ENCODE measurements at regions not wholly inside any gene's neighbourhood (a gene's known extent, or its start where the extent isn't known, plus 50 kb on each side); places are given as distances from the start of the nearest gene placed in this dataset.
A peak's percentile ranks its signal among the peaks of the same experiment; 100 is the strongest.

GRCh38 chr10:113443141-113443925, 109.5 kb upstream of the HABP2 start:
- FAIRE-seq = no peak

- FAIRE-seq = no peak
Measured at GRCh38 chr10:113444766-113445365, 108.0 kb upstream of the HABP2 start.

GRCh38 chr10:113445736-113446135, 107.1 kb upstream of the HABP2 start:
- FAIRE-seq = no peak

GRCh38 chr10:113446739-113447138, 106.1 kb upstream of the HABP2 start:
- no peak for FAIRE-seq

GRCh38 chr10:113447278-113447677, 105.6 kb upstream of the HABP2 start:
- no peak for FAIRE-seq

- FAIRE-seq = no peak
Measured at GRCh38 chr10:113449006-113449695, 103.7 kb upstream of the HABP2 start.

- no peak for FAIRE-seq
Measured at GRCh38 chr10:113450046-113450804, 102.6 kb upstream of the HABP2 start.

- no peak for FAIRE-seq
Measured at GRCh38 chr10:113450906-113451305, 101.9 kb upstream of the HABP2 start.

GRCh38 chr10:113452146-113452845, 100.6 kb upstream of the HABP2 start:
- FAIRE-seq = no peak

GRCh38 chr10:113453351-113453750, 99.5 kb upstream of the HABP2 start:
- no peak for FAIRE-seq

GRCh38 chr10:113454341-113455061, 98.4 kb upstream of the HABP2 start:
- FAIRE-seq = no peak

GRCh38 chr10:113455947-113456346, 96.9 kb upstream of the HABP2 start:
- no peak for FAIRE-seq

- FAIRE-seq = no peak
Measured at GRCh38 chr10:113456741-113457140, 96.1 kb upstream of the HABP2 start.

- no peak for FAIRE-seq
Measured at GRCh38 chr10:113457408-113457807, 95.4 kb upstream of the HABP2 start.

GRCh38 chr10:113458451-113458850, 94.4 kb upstream of the HABP2 start:
- FAIRE-seq = no peak

- no peak for FAIRE-seq
Measured at GRCh38 chr10:113458944-113459343, 93.9 kb upstream of the HABP2 start.

- FAIRE-seq = no peak
Measured at GRCh38 chr10:113459626-113460280, 93.1 kb upstream of the HABP2 start.

- FAIRE-seq = no peak
Measured at GRCh38 chr10:113463083-113463482, 89.8 kb upstream of the HABP2 start.

- FAIRE-seq = peak; percentile 91
Measured at GRCh38 chr10:113463777-113464176, 89.1 kb upstream of the HABP2 start.

- no peak for FAIRE-seq
Measured at GRCh38 chr10:113469796-113470195, 83.1 kb upstream of the HABP2 start.

Data from endometrium (tissue), 2 donors.